K562 (cell line): ENCODE measurements at regions not wholly inside any gene's neighbourhood (a gene's known extent, or its start where the extent isn't known, plus 50 kb on each side); places are given as distances from the start of the nearest gene placed in this dataset.
A peak's percentile ranks its signal among the peaks of the same experiment; 100 is the strongest.

ENCODE experiments used
- ATAC-seq: fragments of 200-7000 bp; cut with Tn5 transposase; 3 replicates; pipeline ENCODE4 v1.9.1; 2020; ENCODE audit warnings: moderate library complexity
- BruUV-seq: library from RNA; stranded (reverse); fragments of 400-500 nt; replicated peaks from 2 replicates; lab custom pipeline; 2021; lab: Mats Ljungman, UMichigan
- CTCF ChIA-PET: fragments of 300-600 bp; formaldehyde crosslinking; extraction: SDS; loops from one replicate; lab custom pipeline; 2021; ENCODE audit warnings: low intra/inter-chr PET ratio; lab: Yijun Ruan, JAX
- POLR2A ChIA-PET: fragments of 300-600, 350-650 bp; sonication (Branson Sonifier 250); formaldehyde crosslinking; extraction: SDS; loops from one replicate; lab custom pipeline; 2021; ENCODE audit warnings: antibody characterized with exemption, inconsistent platforms; lab: Yijun Ruan, JAX
- DNase-seq, 4 experiments: peaks; one replicate each; pipeline versions ENCODE4 v3.0.0 to v3.0.0-alpha.2; 2011 to 2018; ENCODE audit warnings: low spot score in 3 of 4, mixed read lengths in 3 of 4; ENCODE audit errors: extremely low read depth in 1 of 4
- FAIRE-seq: peaks from 2 replicates; lab custom pipeline; 2011; peaks lifted over from hg19 to GRCh38; lab: Jason Lieb, UNC
- H2AFZ ChIP-seq: 2 replicates; pipeline ENCODE4 v1.6.0; 2011; ENCODE audit warnings: low read depth, low read length, control low read depth, inconsistent platforms
- H3K27ac ChIP-seq: fragments of 200-600 bp; 3 replicates; pipeline ENCODE4 v1.8.0; 2011; ENCODE audit warnings: low read depth, mild to moderate bottlenecking, control low read depth, inconsistent platforms, low read length, moderate library complexity, mixed read lengths; ENCODE audit errors: extremely low read depth
- H3K27me3 ChIP-seq, 2 experiments: fragments of 300-600 bp in 1 of 2; 2 replicates in 1 of 2; 3 replicates in 1 of 2; pipeline versions ENCODE4 v1.6.0 to v1.8.0; 2011; ENCODE audit warnings: inconsistent platforms in 2 of 2, low read length in 2 of 2, mild to moderate bottlenecking in 1 of 2, mixed read lengths in 1 of 2, moderate library complexity in 1 of 2; ENCODE audit not compliant: control insufficient read depth in 2 of 2, insufficient read depth in 2 of 2
- H3K36me3 ChIP-seq: fragments of 300-600 bp; 3 replicates; pipeline ENCODE4 v1.8.0; 2011; ENCODE audit warnings: mild to moderate bottlenecking, low read length, inconsistent platforms; ENCODE audit not compliant: control insufficient read depth, insufficient read depth
- H3K4me1 ChIP-seq, 2 experiments: fragments of 200-600 bp in 1 of 2; replicated peaks in 1 of 2; 2 replicates in 1 of 2; 3 replicates in 1 of 2; pipeline versions ENCODE4 v1.5.1 to v1.8.0; 2011; ENCODE audit warnings: inconsistent platforms in 2 of 2, low read length in 2 of 2, mild to moderate bottlenecking in 1 of 2, mixed read lengths in 1 of 2, moderate library complexity in 1 of 2; ENCODE audit not compliant: control insufficient read depth in 2 of 2, insufficient read depth in 2 of 2
- H3K4me2 ChIP-seq: 2 replicates; pipeline ENCODE4 v1.6.1; 2011; ENCODE audit warnings: low read length, control low read depth, inconsistent platforms, mixed read lengths; ENCODE audit not compliant: insufficient read depth
- H3K4me3 ChIP-seq: fragments of 200-600 bp; sonication (generic), shearing (Covaris generic); 2 replicates; pipeline ENCODE4 v1.5.1; 2016; ENCODE audit warnings: control low read depth, inconsistent platforms
- H3K79me2 ChIP-seq: fragments of 200-600 bp; 3 replicates; pipeline ENCODE4 v1.8.0; 2011; ENCODE audit warnings: low read length, inconsistent platforms; ENCODE audit not compliant: control insufficient read depth, insufficient read depth
- H3K9ac ChIP-seq, 2 experiments: 2 replicates each; pipeline versions ENCODE4 v1.6.0 to v1.6.1; 2011; ENCODE audit warnings: low read depth in 2 of 2, low read length in 2 of 2, control low read depth in 1 of 2, inconsistent platforms in 1 of 2, mild to moderate bottlenecking in 1 of 2, mixed read lengths in 1 of 2; ENCODE audit not compliant: insufficient read depth in 1 of 2
- H3K9me1 ChIP-seq: one replicate; pipeline ENCODE4 v1.6.0; 2011; ENCODE audit warnings: inconsistent platforms, mild to moderate bottlenecking, low read length, moderate library complexity; ENCODE audit not compliant: control insufficient read depth, insufficient read depth
- H3K9me3 ChIP-seq: replicated peaks from 2 replicates; pipeline ENCODE4 v1.5.1; 2011; ENCODE audit warnings: low read depth, low read length, inconsistent platforms; ENCODE audit not compliant: control insufficient read depth, insufficient read depth
- H4K20me1 ChIP-seq: replicated peaks from 2 replicates; pipeline ENCODE4 v1.6.1; 2011; ENCODE audit warnings: low read length, inconsistent platforms, mixed read lengths; ENCODE audit not compliant: control insufficient read depth, insufficient read depth
- FOXA3 ChIP-seq, 2 experiments: fragments of 450-650 bp in 1 of 2; sonication (generic) in 1 of 2; formaldehyde crosslinking; IDR thresholded peaks in 1 of 2; conservative IDR thresholded peaks in 1 of 2; 2 replicates each; pipeline versions ENCODE4 v1.4.0 to v1.8.0; 2020 to 2022; ENCODE audit warnings: mild to moderate bottlenecking in 2 of 2, missing genetic modification reagents in 1 of 2
- ZNF644 ChIP-seq: fragments of 200-800 bp; sonication (Bioruptor generic); IDR thresholded peaks from 2 replicates; pipeline ENCODE4 v1.6.1; 2016; ENCODE audit warnings: low read depth, missing genetic modification characterization, missing compliant biosample characterization
- WGBS: fragments of 100-300 bp; shearing (Covaris generic); methylation state at CpG from one replicate; pipeline ENCODE4 v1.1.6; 2016; ENCODE audit warnings: low coverage, mixed read lengths; ENCODE audit not compliant: insufficient coverage; ENCODE audit errors: missing lambda C conversion rate; 5-methylcytosine and 5-hydroxymethylcytosine counted together
- in situ Hi-C: fragments of 300-500 bp; cut with MboI; formaldehyde crosslinking; loops from 4 replicates; pipeline ENCODE4 v1.15.0; 2018; ENCODE audit warnings: inconsistent platforms, mixed read lengths
- intact Hi-C: fragments of 100-400 bp; cut with micrococcal nuclease; formaldehyde crosslinking; loops from 2 replicates; pipeline ENCODE4 v1.14.2; 2022
- TF ChIP-seq, protein P1 (sequence below): fragments of 450-650 bp; IDR thresholded peaks from 2 replicates; pipeline ENCODE4 v1.7.1; 2018; ENCODE audit warnings: mild to moderate bottlenecking, low read depth; ENCODE audit not compliant: partially characterized antibody

DNA sequence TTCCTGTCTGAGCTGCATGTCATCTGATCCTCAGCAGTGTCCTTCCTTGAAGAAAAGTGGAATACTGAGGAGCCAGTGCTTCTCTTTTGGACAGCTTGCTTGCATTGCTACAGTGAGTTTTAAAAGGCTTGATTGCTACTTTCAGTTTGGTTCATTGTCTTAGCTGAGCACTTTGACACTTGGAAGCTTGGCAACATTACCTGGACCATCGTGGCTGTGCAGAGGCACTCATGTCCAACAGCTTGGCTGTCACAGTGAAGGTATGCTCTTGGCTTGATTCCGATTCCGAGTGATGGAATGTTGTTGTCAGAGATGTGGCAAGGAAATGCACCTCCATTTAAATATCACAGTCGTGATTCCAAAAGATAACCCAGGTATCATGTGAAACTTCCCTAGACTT is 102.4 kb downstream of the FAS start:
- DNase-seq, result no peak
- peak overlapping the region; percentile 18; the same call in 1 of the 2 replicates for H3K4me2 ChIP-seq
- WGBS, result 5% methylated on average over 4 of the region's 4 CpGs
- H3K9me1 ChIP-seq, result no peaks in the 10 kb centered on the region
- H3K9me3 ChIP-seq, result no peaks in the 10 kb centered on the region
- POLR2A ChIA-PET, result interaction anchor here (0.5 kb wide), 1 partner anchor 1698 kb away, joined by 3 read pairs; no protein-coding TSS in a partner anchor
- FAIRE-seq, result no peak
- H3K4me3 ChIP-seq, result no peak overlapping the region
- no peaks in the 10 kb centered on the region for H3K27me3 ChIP-seq
- intact Hi-C loops (no loop called here), in situ Hi-C loops (no loop called here)
- CTCF ChIA-PET, result no interaction called here
- H3K27ac ChIP-seq, result no peak overlapping the region
- no TSS peak for BruUV-seq
- no peaks in the 10 kb centered on the region for H3K36me3 ChIP-seq
- no peaks in the 10 kb centered on the region for H3K79me2 ChIP-seq
- H2AFZ ChIP-seq, result peak overlapping the region; percentile 17; the same call in 1 of the 2 replicates
- TF ChIP-seq FOXA3 (CRISPR knock-in tag; conservative IDR thresholded peaks at IDR 0.05 in 1 of 2, IDR thresholded peaks at IDR 0.05 in 1 of 2), result no peak
- TF ChIP-seq ZNF644 (tag), result no peak
- TF ChIP-seq, protein P1, sequence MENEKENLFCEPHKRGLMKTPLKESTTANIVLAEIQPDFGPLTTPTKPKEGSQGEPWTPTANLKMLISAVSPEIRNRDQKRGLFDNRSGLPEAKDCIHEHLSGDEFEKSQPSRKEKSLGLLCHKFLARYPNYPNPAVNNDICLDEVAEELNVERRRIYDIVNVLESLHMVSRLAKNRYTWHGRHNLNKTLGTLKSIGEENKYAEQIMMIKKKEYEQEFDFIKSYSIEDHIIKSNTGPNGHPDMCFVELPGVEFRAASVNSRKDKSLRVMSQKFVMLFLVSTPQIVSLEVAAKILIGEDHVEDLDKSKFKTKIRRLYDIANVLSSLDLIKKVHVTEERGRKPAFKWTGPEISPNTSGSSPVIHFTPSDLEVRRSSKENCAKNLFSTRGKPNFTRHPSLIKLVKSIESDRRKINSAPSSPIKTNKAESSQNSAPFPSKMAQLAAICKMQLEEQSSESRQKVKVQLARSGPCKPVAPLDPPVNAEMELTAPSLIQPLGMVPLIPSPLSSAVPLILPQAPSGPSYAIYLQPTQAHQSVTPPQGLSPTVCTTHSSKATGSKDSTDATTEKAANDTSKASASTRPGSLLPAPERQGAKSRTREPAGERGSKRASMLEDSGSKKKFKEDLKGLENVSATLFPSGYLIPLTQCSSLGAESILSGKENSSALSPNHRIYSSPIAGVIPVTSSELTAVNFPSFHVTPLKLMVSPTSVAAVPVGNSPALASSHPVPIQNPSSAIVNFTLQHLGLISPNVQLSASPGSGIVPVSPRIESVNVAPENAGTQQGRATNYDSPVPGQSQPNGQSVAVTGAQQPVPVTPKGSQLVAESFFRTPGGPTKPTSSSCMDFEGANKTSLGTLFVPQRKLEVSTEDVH, result no peak
- H3K9ac ChIP-seq, result no peak overlapping the region
- ATAC-seq, result no peak
- peaks cover 0 to 8% of the 10 kb centered on the region in 2 experiments; a peak in 1 of 5 replicates for H3K4me1 ChIP-seq
- no peaks in the 10 kb centered on the region for H4K20me1 ChIP-seq
